Pons (tissue), 1 donor: ENCODE measurements at regions not wholly inside any gene's neighbourhood (a gene's known extent, or its start where the extent isn't known, plus 50 kb on each side); places are given as distances from the start of the nearest gene placed in this dataset.

ENCODE experiments used
- DNase-seq: peaks from one replicate; pipeline ENCODE4 v3.0.0-alpha.2; 2016; ENCODE audit warnings: low spot score

DNA sequence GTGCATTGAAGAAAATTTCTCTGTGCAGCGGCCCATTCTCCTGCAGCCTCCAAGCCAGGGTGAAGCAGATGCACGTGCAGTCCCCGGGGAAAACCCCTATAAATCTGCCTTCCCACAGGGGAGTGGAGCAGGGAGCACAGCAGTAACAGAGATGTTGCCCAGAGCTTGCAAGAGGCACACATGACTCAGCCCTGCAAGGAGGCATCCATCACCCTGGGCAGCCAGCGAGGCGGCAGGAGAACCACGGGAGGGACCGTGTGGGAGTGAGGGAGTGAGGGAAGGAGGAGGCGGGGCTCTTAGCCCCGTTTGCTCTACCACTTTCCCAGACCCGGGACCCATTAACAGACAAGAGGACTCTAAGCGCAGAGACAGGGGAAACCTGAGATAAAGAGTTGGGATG is 96.2 kb upstream of the ARAP3 start:
- no peak for DNase-seq

DNA sequence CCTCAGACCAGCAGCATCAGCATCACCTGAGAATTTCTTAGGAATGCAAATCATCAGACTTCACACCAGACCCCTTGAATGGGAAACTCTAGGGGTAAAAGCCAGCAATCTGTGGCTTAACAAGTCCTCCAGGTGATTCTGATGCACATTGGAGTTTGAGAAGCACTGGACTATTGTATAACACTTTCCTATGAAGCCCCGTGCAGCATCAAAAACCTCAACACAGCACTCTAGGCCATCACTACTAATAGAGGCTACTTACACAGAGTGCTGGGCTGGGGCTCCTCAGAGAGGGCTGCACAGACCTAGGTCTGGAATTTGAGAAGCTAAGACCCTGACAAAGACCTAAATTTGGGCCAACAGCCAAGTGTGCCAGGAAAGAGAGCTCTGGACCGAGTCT is 95.7 kb upstream of the ARAP3 start:
- no peak for DNase-seq

DNA sequence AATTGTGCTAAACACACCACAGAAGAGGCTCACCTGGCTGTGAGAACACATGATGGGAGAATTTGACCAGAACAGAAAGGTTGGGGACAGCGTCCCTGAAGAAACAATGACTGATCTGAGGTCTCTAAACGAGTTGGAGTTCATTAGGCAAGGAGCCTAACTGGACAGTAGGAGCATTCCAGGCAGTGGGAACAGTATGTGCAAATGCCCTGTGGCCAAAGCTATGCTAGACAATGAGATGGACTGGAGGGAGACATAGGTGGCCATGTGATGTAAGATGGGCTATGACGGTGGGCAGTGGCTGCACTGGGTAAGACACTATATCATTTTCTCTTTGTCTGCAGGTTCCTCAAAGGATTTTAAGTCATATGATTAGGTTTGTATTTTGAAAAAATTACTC is 95.1 kb upstream of the ARAP3 start:
- DNase-seq = no peak

DNA sequence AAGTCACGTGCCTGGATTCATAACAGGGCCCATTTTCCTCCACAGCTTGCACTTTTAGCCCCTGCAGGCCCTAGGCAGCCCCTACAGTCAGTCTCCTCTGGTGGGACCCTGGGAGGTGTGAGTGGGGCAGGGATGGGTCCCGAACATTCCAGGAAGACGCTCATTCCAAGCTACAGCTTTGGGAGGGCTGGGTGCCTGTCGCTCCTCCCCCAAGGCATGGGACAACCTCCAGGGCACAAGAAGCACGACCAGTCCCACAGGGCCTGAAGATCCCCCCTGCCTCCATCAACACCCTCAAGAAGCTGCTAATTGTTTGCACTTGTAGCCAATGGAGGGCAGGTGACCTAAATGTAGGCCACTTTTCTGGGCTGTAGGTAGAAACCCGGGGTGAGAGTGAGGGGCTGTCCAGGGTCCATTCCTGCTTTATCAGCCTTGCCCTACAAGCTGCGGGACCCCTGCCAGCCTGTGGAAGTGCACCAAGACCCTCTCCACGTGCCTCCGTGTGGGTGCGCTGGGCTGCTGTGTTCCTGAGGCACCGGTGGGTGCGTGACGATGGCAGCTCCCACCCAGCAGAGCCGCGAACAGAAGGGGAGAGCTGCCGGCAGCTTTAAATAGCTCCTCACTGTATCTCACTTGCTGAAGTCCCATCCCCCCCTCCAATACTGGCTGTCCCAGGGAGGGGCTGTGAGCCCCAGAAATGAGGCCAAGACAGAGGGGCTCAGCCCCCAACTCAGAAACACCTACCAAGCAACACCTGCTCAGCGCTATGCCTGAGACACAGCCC is 91.9 kb upstream of the ARAP3 start:
- no peak for DNase-seq

DNA sequence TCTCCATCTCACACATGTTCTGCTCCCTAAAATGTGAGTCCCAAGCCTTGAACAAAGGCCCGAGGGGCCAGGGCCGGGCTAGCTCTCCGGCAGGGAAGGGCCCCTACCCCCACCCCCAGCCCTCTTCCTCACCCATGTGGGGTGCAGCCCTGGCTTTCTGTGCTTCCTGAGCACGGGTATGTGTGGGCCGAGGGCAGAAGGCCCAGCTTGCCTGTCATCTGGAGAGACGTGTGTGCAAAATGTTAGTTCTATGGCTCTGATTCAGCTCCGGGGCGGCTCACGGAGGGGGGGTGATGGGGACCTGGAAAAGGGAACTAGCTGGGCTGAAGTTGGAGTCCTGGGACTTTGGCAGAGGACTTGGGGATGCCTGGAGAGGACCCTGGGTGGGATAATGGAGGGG is 90.3 kb upstream of the ARAP3 start:
- DNase-seq = no peak

DNA sequence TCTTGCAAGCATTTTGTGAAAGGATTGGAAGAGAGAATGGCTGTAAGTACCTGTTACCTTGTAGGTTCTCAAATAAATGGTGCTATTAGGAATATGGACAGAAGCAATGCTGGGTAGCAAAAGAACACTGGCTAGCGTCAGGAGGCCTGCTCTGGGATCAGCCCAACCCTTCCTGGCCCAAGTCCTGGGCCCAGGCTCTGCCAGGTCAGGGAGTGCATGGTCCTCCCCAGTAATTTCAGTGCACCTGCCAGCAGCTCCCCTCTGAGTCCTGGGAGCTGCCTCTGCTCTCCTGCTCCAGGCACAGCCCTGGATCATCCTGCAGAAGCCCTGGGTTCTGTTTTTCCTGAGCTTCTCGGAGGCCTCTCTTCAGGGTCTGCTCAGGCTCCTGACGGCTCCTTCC is 89.5 kb upstream of the ARAP3 start:
- DNase-seq = no peak

DNA sequence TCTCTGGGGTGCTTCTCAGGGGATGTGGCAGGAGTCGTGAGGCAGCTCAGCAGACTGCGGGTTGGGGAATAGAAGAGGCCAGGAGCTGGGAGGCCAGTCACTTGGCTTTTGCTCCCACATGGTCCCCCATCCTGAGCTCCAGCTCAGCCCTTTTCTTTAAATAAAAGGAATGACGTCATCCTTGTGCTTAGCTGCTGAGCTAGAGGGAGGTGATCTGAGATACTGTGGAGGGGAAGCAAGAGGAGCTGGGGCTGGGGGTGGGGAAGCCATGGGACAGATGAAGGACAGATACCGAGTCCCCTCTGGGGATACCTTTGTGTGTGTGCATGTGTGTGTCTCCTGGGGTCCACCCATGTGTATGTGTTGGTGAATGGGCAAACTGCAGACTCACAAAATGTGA is 89.0 kb upstream of the ARAP3 start:
- DNase-seq = no peak

DNA sequence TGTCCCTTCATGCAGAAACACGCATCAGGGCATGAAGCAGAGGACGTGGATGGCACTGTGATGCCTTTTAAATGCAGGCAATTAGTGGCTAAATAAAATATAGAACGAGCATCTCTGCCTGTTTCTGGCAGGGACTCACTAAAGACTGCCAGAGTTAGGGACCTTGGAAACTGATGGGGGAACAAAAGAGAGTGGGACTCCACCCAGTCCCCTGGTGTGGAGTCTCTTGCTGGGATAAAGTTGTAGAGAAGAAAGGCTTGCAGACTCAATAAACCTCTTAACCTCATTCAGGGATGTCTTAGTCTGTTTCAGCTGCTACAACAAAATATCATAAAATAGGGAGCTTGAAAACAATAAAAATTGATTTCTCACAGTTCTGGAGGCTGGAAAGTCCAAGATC is 87.6 kb upstream of the ARAP3 start:
- no peak for DNase-seq

DNA sequence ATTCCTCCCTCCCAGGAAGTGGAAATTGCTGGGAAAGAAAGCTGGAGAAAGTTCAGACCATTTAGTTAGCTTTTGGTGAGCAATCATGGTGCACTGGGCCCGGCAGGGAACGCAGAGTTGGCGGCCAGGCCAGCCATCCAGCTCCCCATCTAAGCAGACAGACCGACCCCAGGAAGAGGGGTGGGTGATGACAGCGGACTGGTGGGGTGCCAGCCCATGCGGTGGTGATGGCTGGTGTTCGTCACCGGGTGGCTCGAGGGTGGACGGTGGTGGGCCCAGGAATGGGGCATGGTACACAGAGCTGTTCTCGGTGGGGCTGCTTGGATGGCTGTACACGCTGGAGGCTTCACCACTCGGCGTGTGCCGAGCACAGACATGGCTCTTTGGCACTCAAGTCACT is 85.6 kb upstream of the ARAP3 start:
- no peak for DNase-seq

DNA sequence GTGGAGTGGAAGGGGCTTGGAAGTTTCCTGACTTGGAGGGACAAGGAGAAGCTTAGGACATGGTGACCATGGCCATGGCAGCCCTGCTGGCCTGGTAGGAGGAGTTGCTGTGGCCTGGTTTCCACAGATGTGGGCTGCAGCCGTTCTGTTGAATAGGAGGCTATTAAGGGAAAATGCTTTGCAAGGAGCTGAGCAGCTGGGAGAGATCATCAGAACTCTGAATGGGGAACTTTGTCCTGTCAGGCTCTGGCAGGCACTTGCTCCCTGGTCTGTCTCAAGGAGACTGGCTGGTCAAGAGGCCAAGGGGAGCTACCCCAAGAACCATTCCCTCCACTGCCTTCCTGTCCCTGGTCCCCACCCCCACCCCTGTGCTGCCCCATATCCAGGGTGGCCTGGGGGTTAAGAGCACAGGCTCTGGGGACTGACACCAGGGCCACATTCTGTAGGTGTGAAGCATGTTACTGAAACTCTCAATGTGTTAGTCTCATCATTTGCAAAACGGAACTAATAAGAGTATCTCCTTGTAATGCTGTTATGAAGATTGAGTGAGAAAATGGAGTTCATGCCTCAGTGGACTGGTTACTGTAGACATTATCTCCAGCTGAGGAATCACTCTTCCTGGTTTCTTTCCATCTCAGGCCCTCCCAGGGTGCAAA is 84.0 kb upstream of the ARAP3 start:
- peak; percentile 24 for DNase-seq

DNA sequence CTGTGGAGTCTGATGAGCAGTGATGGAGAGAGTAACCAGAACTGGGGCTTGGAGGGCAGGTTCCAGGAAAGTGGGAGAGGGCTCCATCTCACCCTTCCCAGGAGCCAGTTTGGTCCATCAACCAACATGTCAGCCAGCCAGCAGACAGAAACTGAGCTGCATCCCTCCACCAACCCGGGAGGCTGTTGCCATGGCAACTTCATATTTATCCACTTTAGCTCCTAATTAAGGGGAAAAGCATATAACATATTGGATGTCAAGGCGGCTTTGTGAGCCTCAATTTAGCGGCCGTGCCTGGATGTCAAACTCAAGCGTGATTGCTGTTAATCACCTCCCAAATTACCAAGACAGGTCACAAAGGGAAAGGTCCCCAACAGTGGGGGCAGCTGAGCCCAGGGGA is 81.5 kb upstream of the ARAP3 start:
- DNase-seq = no peak

DNA sequence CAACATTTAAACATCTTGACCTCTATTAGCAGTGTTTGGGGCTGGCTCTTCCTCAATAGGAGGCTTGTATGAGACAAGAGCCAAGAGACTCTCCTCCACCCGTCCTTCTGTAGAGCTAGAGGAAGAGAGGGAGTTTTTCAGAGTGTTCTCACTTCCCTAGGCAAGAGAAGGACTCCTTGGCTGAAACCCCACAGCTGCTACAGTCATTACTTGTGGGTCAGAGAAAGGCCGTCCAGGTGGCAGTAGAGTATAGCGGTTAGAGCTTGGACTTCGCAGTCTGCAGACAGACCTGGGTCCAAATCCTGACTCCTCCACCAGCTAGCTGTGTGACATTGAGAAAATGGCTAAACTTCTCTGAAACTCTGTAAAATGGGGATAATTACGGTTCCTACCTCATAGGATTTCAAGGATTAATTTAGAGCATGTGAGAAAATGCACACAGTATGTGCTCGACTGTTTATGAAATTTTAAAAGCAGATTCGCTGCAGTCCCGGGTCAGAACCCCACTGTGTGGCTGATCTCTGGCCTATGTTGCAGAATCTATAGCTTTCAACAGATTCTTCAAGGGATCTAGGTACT is 80.8 kb upstream of the ARAP3 start:
- peak; percentile 30 for DNase-seq

DNA sequence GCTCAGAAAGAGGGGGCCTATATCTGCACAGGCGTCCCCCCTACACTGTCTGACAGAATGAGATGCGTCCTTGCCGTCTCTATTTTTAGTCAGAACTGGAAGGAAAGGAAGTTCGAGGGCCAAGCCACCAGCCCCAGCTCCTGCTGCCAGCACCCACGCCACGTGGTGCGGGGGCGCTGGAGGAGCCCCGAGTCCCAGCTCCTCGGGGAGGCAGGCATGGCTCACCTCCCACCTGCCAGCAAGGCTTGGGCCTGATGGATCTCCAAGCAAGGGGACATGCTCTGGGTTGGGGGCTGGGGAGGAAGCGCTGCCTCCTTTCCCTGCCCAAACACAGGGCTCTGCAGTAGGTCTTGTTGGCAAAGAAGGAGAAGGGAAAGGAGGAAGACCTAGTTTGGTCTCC is 80.3 kb upstream of the ARAP3 start:
- DNase-seq = no peak

DNA sequence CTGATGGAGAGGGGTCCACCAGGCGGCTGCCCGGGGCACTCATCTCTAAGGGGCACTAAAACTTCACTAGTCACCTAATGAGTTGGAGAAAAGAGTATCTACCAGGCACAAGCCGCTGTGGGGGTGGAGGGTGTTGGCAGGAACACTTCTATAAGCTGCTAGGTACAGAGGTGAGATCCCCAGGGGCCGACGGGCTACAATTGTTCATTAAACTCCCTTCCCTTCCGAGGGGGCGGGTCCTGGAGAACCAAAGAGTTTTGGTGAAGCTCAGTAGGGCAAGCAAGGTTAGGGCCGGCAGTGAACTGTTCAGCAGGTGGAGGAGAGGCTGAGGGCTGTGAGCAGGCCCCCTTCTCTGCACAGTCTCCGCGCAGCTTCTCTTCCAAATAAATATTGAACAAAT is 78.7 kb upstream of the ARAP3 start:
- DNase-seq = no peak

DNA sequence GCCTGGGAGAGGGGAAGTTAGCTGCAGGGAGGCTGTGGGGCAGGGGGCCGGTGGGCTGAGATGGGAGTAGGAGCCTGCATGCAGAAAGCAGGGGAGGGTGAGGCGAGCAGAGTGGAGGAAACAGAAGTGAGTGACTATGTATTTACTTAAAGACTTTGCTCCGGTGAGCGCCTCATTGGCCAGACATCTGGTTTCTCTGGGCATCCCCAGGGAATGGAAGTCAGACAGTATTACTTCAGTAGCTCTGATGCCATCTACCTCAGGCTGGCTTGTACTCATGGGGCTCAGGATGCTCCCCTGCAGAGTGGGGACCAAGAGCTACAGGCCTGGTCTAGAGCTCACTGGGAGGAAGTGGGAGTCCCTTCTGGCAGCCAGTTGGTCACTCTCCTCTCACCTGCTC is 78.2 kb upstream of the ARAP3 start:
- DNase-seq = no peak

DNA sequence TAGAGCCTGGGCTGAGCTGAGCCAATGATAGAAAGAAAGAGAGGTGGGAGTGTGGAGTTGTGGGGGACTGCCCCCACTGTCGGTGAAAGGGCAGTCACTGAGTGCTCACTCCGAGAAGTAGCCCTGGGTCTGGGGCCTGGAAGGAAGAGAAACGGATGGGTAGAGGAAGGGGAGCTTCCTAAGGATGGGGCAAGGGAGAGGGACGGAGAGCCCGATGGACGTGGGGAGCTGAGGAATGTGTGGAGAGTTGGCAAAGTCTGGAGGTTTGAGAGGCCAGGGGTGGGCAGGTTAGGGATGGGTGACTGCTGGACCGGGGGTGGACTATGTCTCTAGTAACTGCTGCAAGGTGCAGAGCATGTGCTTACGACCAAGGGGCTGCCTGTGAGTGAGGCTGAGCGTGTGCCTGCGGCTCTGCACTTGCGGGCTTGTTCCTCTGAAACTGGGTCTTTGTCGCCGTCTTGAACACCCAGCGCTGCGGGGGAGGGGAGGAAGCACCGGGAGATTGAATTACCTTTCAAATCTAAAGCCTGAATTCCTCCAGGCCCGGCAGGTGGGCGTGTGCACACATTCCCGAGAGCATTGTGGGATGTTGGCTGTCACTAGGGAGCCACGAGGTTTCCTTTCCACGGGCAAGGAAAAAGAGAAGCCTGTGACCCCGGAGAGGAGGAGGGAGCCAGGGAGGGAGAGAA is 76.4 kb upstream of the ARAP3 start:
- DNase-seq = no peak

DNA sequence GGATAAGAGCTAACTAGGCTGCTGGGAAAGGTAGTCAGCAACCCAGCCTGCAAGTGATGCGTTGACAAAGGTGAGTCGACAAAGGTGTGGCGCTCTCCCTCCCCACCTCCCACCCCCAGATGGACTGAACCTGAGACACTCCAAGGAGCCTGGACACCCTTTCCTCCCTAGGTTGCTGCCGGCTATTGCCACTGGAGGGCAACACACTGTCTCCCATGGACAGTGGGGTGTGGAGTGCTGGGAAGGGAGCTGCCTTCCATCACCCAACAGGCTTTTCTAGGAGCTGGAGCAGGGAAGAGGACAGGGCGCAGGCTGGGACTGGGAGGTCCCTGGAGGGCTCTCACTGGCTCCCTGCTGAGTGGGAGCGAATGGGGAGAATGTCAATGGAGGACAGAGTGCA is 75.4 kb upstream of the ARAP3 start:
- DNase-seq = peak; percentile 69

DNA sequence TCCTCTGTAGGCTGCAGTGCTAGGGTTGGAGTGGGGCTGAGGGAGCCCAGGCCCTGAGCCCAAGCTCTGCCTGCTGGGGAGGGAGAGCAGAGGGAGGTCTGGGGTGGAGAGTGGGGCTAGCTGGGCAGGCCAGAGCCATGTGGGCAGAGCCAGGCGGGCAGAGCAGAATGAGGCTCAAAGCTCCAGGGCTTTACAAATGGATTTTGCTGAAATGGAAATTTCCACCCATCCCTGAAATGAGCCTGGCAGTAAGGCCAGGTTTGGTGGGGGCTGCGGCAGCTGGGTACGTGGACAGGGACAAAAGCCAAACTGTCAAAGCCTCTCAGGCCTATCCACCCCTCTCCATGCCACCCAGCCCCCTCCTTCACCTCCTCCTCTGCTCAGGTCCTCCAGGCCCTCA is 74.2 kb upstream of the ARAP3 start:
- no peak for DNase-seq

DNA sequence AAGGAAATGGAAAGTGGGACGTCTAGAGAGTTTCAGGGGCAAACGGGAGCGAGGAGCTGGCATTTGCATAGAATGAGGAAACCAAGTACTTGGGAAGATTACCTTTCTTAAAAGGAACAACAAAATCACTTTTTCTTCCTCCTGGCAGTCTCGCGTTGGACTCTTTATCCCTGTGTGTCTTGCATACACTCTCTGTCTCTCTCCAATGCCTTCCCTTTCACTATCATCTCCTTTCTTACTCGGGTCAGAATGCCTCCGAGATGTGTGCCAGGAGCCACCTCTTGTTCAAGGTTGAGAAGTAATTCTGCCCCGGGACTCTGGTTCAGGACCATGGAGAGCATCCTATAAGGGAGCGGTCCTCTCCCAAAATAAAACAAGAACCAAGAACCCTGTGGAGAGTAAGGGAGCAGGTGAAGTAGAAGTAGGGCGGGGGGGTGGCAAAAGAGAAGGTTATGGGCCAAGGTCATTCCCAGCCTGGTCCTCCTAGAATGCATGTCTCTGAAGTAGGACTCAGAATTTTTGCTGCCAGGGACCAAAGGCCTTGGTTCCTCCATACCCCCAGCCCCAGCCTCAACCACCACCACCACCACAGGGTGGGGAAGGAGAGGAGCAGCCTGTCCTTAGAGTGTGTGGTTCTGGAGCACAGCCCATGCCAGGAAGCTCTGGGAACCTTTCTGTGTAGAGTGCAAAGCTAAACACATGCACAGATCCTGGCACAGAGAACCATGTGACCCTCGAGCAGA is 72.1 kb upstream of the ARAP3 start:
- no peak for DNase-seq

DNA sequence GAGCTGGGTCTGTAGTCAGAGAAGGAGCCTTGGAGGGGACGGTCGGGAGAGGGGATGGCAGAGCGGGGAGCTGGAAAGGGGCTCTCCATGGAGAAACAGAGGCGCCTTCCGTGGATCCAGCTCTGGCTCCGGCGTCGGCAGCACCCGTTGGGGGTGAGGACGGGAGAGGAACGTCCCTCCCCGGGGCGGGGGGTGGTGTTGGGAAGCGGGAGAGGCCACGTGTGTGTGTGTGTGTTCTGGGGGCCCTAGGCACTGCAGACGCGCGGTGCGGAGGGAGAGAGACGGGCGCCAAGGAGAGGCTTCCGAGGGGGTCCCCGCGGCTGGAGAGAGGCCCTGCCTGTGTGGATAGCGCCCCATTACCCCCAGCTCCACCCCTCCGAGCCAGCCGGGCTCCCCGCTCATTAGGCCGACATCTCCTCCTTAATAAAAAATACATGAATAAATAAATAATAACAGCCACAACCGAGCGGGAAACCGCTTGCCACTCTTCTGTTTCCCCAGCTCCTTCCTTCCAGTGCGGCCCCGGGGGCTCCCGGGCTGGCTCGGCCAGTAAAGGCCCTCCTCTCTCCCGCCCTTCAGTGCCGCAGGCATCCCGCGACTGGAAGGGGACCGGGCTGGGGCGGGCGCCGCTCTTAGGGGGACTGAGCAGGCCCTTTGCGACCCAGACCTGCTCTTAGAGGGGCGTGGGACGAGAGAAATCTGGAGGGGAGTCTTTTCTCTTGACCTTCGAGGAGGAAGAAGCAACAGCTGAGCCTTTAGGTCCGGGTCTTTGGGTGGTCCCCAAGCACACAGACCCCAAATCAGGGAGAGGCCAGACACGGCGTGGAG is 71.3 kb upstream of the ARAP3 start:
- no peak for DNase-seq
